A673 (cell line): ENCODE measurements at regions not wholly inside any gene's neighbourhood (a gene's known extent, or its start where the extent isn't known, plus 50 kb on each side); places are given as distances from the start of the nearest gene placed in this dataset.

Source experiments
- CTCF ChIP-seq: fragments of 300-800, 200-600 bp; sonication (generic); conservative IDR thresholded peaks from 2 replicates; pipeline ENCODE4 v1.5.1; 2017; ENCODE audit warnings: low read depth, mild to moderate bottlenecking, antibody characterized with exemption, low read length, moderate library complexity, mixed read lengths
- EZH2 ChIP-seq: fragments of 200-600 bp; sonication (generic); IDR thresholded peaks from 2 replicates; pipeline ENCODE4 v1.6.1; 2017; ENCODE audit warnings: borderline replicate concordance, low read depth, mild to moderate bottlenecking, mixed read lengths, antibody characterized with exemption, low read length; ENCODE audit not compliant: poor library complexity, severe bottlenecking

GRCh38 chr4:127327491-127327890, 305.3 kb upstream of the INTU start:
- TF ChIP-seq CTCF (no peak), EZH2 (no peak)
